Gastroesophageal sphincter (tissue), 3 donors: ENCODE measurements at regions not wholly inside any gene's neighbourhood (a gene's known extent, or its start where the extent isn't known, plus 50 kb on each side); places are given as distances from the start of the nearest gene placed in this dataset.

Experiments used
- POLR2A ChIP-seq, 2 donors: fragments of 450-650 bp; IDR thresholded peaks; one replicate each; pipeline ENCODE4 v1.6.1; 2017; ENCODE audit warnings: antibody characterized with exemption in 2 of 2, mild to moderate bottlenecking in 2 of 2, moderate library complexity in 1 of 2
- POLR2AphosphoS5 ChIP-seq: sonication (generic); formaldehyde crosslinking; IDR thresholded peaks from one replicate; pipeline ENCODE4 v1.6.1; 2017; ENCODE audit warnings: antibody characterized with exemption
- TF ChIP-seq, protein P1 (sequence below), 4 experiments: fragments of 200-600 bp in 2 of 4; fragments of 450-650 bp in 2 of 4; sonication (generic) in 1 of 4; IDR thresholded peaks; one replicate each; pipeline ENCODE4 v1.5.1; 2017 to 2019; ENCODE audit warnings: antibody characterized with exemption in 4 of 4, mild to moderate bottlenecking in 2 of 4, moderate library complexity in 2 of 4

DNA sequence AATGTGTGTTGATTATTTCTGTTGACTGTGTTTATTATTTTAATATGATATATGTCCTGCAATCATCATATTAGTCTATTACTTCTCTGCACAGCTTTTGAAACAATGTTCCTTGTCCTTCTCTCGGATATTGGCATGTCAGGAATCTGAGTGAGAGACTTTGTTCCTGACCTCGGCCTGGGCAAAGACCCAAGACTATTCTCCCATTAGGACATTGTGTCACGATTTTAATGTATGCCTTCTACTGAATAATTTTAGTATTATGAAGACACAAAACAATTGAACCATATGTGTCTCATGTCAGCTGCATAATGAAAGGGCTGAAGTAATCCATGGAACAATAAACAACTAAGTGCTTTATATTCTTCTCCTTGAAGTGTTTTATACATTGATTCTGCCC, 580.8 kb upstream of the TENM3 start:
- TF ChIP-seq POLR2A (IDR thresholded peaks at IDR 0.05): no peak
- no peak for TF ChIP-seq POLR2AphosphoS5
- TF ChIP-seq, protein P1, sequence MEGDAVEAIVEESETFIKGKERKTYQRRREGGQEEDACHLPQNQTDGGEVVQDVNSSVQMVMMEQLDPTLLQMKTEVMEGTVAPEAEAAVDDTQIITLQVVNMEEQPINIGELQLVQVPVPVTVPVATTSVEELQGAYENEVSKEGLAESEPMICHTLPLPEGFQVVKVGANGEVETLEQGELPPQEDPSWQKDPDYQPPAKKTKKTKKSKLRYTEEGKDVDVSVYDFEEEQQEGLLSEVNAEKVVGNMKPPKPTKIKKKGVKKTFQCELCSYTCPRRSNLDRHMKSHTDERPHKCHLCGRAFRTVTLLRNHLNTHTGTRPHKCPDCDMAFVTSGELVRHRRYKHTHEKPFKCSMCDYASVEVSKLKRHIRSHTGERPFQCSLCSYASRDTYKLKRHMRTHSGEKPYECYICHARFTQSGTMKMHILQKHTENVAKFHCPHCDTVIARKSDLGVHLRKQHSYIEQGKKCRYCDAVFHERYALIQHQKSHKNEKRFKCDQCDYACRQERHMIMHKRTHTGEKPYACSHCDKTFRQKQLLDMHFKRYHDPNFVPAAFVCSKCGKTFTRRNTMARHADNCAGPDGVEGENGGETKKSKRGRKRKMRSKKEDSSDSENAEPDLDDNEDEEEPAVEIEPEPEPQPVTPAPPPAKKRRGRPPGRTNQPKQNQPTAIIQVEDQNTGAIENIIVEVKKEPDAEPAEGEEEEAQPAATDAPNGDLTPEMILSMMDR (IDR thresholded peaks at IDR 0.05): no peak
